HG03575 (cell line): ENCODE measurements at regions not wholly inside any gene's neighbourhood (a gene's known extent, or its start where the extent isn't known, plus 50 kb on each side); places are given as distances from the start of the nearest gene placed in this dataset.
"Not testable (repeated sequence)": the region's sequence is repeated elsewhere in the genome, so short reads cannot be mapped to it uniquely, and the experiment has no call there.

Source experiments
- ATAC-seq: cut with Tn5 transposase; IDR thresholded peaks from one replicate; pipeline ENCODE4 v1.9.1; 2021; ENCODE audit not compliant: unreplicated experiment, insufficient number of reproducible peaks, low FRiP score; ENCODE audit errors: extremely low read depth

- no peak for ATAC-seq
Observed at GRCh38 chr9:107600060-107600573, 110.5 kb upstream of the KLF4 start.

GRCh38 chr9:107597743-107598217, 108.2 kb upstream of the KLF4 start:
- no peak for ATAC-seq

- no peak for ATAC-seq
Observed at GRCh38 chr9:107594908-107595530, 105.5 kb upstream of the KLF4 start.

GRCh38 chr9:107593224-107593870, 103.8 kb upstream of the KLF4 start:
- ATAC-seq = no peak

- no peak for ATAC-seq
Observed at GRCh38 chr9:107592424-107592823, 102.9 kb upstream of the KLF4 start.

- ATAC-seq = no peak
Observed at GRCh38 chr9:107591781-107592180, 102.2 kb upstream of the KLF4 start.

GRCh38 chr9:107588393-107588792, 98.8 kb upstream of the KLF4 start:
- no peak for ATAC-seq

GRCh38 chr9:107587191-107587963, 97.8 kb upstream of the KLF4 start:
- no peak for ATAC-seq

GRCh38 chr9:107586493-107586892, 96.9 kb upstream of the KLF4 start:
- no peak for ATAC-seq

GRCh38 chr9:107585465-107585864, 95.9 kb upstream of the KLF4 start:
- no peak for ATAC-seq

- no peak for ATAC-seq
Observed at GRCh38 chr9:107584944-107585343, 95.4 kb upstream of the KLF4 start.

- ATAC-seq = no peak
Observed at GRCh38 chr9:107584186-107584585, 94.6 kb upstream of the KLF4 start.

- ATAC-seq = no peak
Observed at GRCh38 chr9:107577140-107577776, 87.7 kb upstream of the KLF4 start.

GRCh38 chr9:107571148-107571547, 81.6 kb upstream of the KLF4 start:
- ATAC-seq = no peak

- ATAC-seq = no peak
Observed at GRCh38 chr9:107569174-107569573, 79.6 kb upstream of the KLF4 start.

GRCh38 chr9:107568406-107568805, 78.8 kb upstream of the KLF4 start:
- ATAC-seq = not testable (repeated sequence)

- ATAC-seq = no peak
Observed at GRCh38 chr9:107567462-107567861, 77.9 kb upstream of the KLF4 start.

GRCh38 chr9:107566611-107567061, 77.1 kb upstream of the KLF4 start:
- no peak for ATAC-seq

GRCh38 chr9:107562798-107563197, 73.2 kb upstream of the KLF4 start:
- no peak for ATAC-seq
